ENCODE measurements at regions not wholly inside any gene's neighbourhood (a gene's known extent, or its start where the extent isn't known, plus 50 kb on each side); places are given as distances from the start of the nearest gene placed in this dataset.

GRCh38 chr1:214108097-214108446 lies 120.3 kb downstream of the PROX1 start:
- TF ChIP-seq, protein P1, sequence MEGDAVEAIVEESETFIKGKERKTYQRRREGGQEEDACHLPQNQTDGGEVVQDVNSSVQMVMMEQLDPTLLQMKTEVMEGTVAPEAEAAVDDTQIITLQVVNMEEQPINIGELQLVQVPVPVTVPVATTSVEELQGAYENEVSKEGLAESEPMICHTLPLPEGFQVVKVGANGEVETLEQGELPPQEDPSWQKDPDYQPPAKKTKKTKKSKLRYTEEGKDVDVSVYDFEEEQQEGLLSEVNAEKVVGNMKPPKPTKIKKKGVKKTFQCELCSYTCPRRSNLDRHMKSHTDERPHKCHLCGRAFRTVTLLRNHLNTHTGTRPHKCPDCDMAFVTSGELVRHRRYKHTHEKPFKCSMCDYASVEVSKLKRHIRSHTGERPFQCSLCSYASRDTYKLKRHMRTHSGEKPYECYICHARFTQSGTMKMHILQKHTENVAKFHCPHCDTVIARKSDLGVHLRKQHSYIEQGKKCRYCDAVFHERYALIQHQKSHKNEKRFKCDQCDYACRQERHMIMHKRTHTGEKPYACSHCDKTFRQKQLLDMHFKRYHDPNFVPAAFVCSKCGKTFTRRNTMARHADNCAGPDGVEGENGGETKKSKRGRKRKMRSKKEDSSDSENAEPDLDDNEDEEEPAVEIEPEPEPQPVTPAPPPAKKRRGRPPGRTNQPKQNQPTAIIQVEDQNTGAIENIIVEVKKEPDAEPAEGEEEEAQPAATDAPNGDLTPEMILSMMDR (IDR thresholded peaks at IDR 0.05; ENCODE audit: low read length, missing control alignments), result no peak
- no peak for DNase-seq (ENCODE audit: low read depth)
- H3K4me3 ChIP-seq (replicated peaks; ENCODE audit: low read depth, low read length), result no peak overlapping the region

DNA sequence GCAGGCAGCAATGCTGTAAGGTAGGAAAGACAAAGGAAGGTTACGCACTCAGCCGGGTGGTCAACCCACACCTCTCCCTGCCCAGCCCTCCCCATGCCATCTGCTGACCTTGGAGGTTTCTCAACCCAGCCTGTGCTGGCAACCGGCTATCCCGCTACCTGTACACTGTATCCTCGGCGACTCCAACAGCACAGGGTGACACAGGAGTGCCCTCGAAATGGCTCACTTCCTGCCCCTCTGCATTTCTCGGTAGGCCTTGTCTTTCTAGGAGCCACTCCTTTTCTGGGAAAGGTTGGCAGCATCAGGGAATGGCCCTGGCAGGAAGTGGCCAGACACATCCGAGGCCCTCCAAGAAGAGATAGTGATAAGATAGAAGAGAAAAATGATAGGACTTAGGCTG lies 124.0 kb downstream of the PROX1 start:
- no peak for DNase-seq (ENCODE audit: low read depth)
- TF ChIP-seq, protein P1 (IDR thresholded peaks at IDR 0.05; ENCODE audit: low read length, missing control alignments), result no peak
- H3K4me3 ChIP-seq (replicated peaks; ENCODE audit: low read depth, low read length), result no peak overlapping the region

DNA sequence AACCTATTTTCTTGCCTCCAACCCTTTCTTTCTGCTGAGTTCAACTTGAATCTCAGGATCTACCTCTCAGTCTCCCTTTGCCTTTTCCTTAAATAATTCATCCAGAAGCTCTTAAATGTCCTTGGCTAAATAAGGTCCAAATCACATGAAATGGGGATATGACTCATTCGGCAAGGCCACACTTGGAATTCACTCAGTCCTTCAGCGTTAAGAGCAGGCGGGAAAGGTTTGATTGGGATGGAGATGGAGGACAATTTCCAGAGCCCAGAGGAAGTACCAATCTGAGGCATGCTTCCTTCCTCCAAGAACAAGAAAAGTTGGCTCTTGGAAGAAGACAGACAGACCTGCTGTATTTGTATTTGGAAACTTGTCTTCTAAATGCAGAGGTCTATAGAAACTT lies 128.5 kb downstream of the PROX1 start:
- TF ChIP-seq, protein P1 (IDR thresholded peaks at IDR 0.05; ENCODE audit: low read length, missing control alignments), result no peak
- no peak overlapping the region for H3K4me3 ChIP-seq (replicated peaks; ENCODE audit: low read depth, low read length)
- peak; percentile 10 for DNase-seq (ENCODE audit: low read depth)

- no peak overlapping the region for H3K4me3 ChIP-seq (replicated peaks; ENCODE audit: low read depth, low read length)
- TF ChIP-seq, protein P1 (IDR thresholded peaks at IDR 0.05; ENCODE audit: low read length, missing control alignments), result no peak
- no peak for DNase-seq (ENCODE audit: low read depth)
Measured at GRCh38 chr1:214117780-214118179, 130.0 kb downstream of the PROX1 start.

DNA sequence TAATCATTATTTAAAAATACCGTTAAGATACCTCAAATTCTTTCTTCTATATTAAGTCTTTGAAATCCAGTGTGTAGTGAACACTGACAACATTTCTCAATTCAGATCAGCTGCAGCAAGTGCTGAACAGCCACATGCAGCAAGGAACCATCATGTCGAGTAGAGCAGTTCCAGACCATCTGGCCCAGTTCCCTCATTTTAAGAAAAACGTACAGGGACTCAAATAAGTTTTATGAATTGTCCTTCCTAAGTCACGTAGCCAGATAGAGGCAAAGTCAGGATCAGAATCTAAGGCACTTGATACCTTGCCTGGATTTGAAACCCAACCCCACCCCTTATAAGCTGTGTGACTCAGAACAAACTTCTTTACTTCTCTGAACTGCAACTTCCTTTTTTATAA lies 132.4 kb downstream of the PROX1 start:
- H3K4me3 ChIP-seq (replicated peaks; ENCODE audit: low read depth, low read length), result no peak overlapping the region
- TF ChIP-seq, protein P1 (IDR thresholded peaks at IDR 0.05; ENCODE audit: low read length, missing control alignments), result no peak
- no peak for DNase-seq (ENCODE audit: low read depth)

DNA sequence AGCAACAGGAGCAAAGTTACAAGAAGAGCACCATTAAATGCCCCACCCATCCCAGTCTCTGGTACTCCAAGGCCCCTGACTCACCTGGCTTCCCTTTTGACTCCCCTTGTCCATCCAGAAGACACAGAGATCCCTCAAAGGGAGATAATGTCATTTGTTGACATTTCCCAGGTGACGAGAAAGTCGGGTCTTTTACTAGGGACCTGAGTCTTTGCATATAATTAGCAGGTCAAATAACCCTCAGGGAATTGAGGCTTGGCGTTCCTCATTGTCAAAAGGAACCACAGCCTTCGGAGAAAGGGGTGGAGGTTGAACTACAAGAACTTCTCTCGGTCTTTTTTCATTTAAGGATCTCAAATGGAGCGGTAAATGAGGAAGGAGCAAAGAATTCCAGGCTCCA lies 133.2 kb downstream of the PROX1 start:
- DNase-seq (ENCODE audit: low read depth), result no peak
- TF ChIP-seq, protein P1 (IDR thresholded peaks at IDR 0.05; ENCODE audit: low read length, missing control alignments), result no peak
- no peak overlapping the region for H3K4me3 ChIP-seq (replicated peaks; ENCODE audit: low read depth, low read length)

- no peak overlapping the region for H3K4me3 ChIP-seq (replicated peaks; ENCODE audit: low read depth, low read length)
- TF ChIP-seq, protein P1 (IDR thresholded peaks at IDR 0.05; ENCODE audit: low read length, missing control alignments), result no peak
- no peak for DNase-seq (ENCODE audit: low read depth)
Measured at GRCh38 chr1:214122110-214122509, 134.3 kb downstream of the PROX1 start.
